Effector CD8-positive, alpha-beta T cell (primary cell): ENCODE measurements at regions not wholly inside any gene's neighbourhood (a gene's known extent, or its start where the extent isn't known, plus 50 kb on each side); places are given as distances from the start of the nearest gene placed in this dataset.
"Not testable (repeated sequence)": the region's sequence is repeated elsewhere in the genome, so short reads cannot be mapped to it uniquely, and the experiment has no call there.

Experiments
- DNase-seq: peaks from one replicate; lab custom pipeline; 2025; lab: John Stamatoyannopoulos, UW

- no peak for DNase-seq
These were observed 519.5 kb downstream of the PIK3C3 start for GRCh38 chr18:42474577-42474976.

- DNase-seq = no peak
These were observed 520.1 kb downstream of the PIK3C3 start for GRCh38 chr18:42475157-42475556.

GRCh38 chr18:42477267-42477666, 522.2 kb downstream of the PIK3C3 start:
- no peak for DNase-seq

- DNase-seq = no peak
These were observed 525.4 kb downstream of the PIK3C3 start for GRCh38 chr18:42480441-42480840.

GRCh38 chr18:42484648-42485047, 529.6 kb downstream of the PIK3C3 start:
- no peak for DNase-seq

GRCh38 chr18:42486271-42486670, 531.2 kb downstream of the PIK3C3 start:
- DNase-seq = no peak

- DNase-seq = no peak
These were observed 553.8 kb downstream of the PIK3C3 start for GRCh38 chr18:42508683-42509296.

- DNase-seq = no peak
These were observed 554.8 kb downstream of the PIK3C3 start for GRCh38 chr18:42509750-42510415.

GRCh38 chr18:42510540-42510939, 555.5 kb downstream of the PIK3C3 start:
- no peak for DNase-seq

GRCh38 chr18:42513441-42513840, 558.4 kb downstream of the PIK3C3 start:
- DNase-seq = no peak

- DNase-seq = no peak
These were observed 559.5 kb downstream of the PIK3C3 start for GRCh38 chr18:42514512-42514911.

- DNase-seq = no peak
These were observed 562.9 kb downstream of the PIK3C3 start for GRCh38 chr18:42517896-42518295.

GRCh38 chr18:42518331-42518730, 563.3 kb downstream of the PIK3C3 start:
- DNase-seq = not testable (repeated sequence)

GRCh38 chr18:42520138-42520537, 565.1 kb downstream of the PIK3C3 start:
- DNase-seq = no peak

- no peak for DNase-seq
These were observed 570.9 kb downstream of the PIK3C3 start for GRCh38 chr18:42525905-42526304.

GRCh38 chr18:42527766-42528165, 572.7 kb downstream of the PIK3C3 start:
- DNase-seq = no peak

GRCh38 chr18:42530276-42530675, 575.2 kb downstream of the PIK3C3 start:
- DNase-seq = no peak

- no peak for DNase-seq
These were observed 577.1 kb downstream of the PIK3C3 start for GRCh38 chr18:42532119-42532518.

GRCh38 chr18:42533009-42533575, 578.1 kb downstream of the PIK3C3 start:
- DNase-seq = no peak

- no peak for DNase-seq
These were observed 578.6 kb downstream of the PIK3C3 start for GRCh38 chr18:42533616-42534015.

- no peak for DNase-seq
These were observed 579.3 kb downstream of the PIK3C3 start for GRCh38 chr18:42534313-42534712.

- DNase-seq = no peak
These were observed 579.0 kb downstream of the RIT2 start for GRCh38 chr18:42536442-42536841.

GRCh38 chr18:42537291-42537690, 578.2 kb downstream of the RIT2 start:
- DNase-seq = no peak

- DNase-seq = no peak
These were observed 570.6 kb downstream of the RIT2 start for GRCh38 chr18:42544901-42545300.
